Rectal smooth muscle tissue (tissue), 1 donor: ENCODE measurements at regions not wholly inside any gene's neighbourhood (a gene's known extent, or its start where the extent isn't known, plus 50 kb on each side); places are given as distances from the start of the nearest gene placed in this dataset.

Experiments used
- H3K27ac ChIP-seq: one replicate; pipeline ENCODE4 v1.7.0; 2013; ENCODE audit warnings: low read depth, low read length, inconsistent platforms
- H3K27me3 ChIP-seq: one replicate; pipeline ENCODE4 v1.7.0; 2013; ENCODE audit warnings: low read length; ENCODE audit not compliant: control insufficient read depth, insufficient read depth
- H3K36me3 ChIP-seq: one replicate; pipeline ENCODE4 v1.7.0; 2013; ENCODE audit warnings: low read length; ENCODE audit not compliant: control insufficient read depth, insufficient read depth
- H3K4me1 ChIP-seq: one replicate; pipeline ENCODE4 v1.7.0; 2013; ENCODE audit warnings: low read length; ENCODE audit not compliant: control insufficient read depth, insufficient read depth
- H3K4me3 ChIP-seq: one replicate; pipeline ENCODE4 v1.7.0; 2013; ENCODE audit warnings: low read length
- H3K9ac ChIP-seq: one replicate; pipeline ENCODE4 v1.7.0; 2013; ENCODE audit warnings: low read length

DNA sequence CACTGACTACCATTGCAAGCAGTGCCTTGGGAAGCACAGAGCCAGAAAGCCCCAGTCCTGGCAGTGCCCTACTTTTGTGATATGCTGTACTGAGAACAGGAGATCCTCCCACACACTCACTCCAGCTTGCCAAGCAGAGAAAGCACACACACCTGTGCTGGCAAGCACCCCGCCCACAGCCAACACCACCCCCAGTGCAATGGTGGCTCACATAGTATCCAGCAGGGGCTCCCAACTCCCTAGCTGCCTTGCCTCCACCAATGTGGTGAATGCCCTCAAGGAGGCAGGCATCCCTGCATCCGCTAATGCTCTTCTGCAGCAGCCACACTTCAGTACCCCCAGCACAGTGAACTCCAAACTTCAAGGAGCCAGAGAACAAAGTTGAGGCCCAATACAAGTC, 1655.8 kb downstream of the SUCLG1 start:
- Histone ChIP-seq H3K27me3 (no peaks in the 10 kb centered on the region), H3K9ac (no peak overlapping the region), H3K4me3 (no peak overlapping the region), H3K4me1 (no peaks in the 10 kb centered on the region), H3K27ac (no peak overlapping the region), H3K36me3 (no peaks in the 10 kb centered on the region)

DNA sequence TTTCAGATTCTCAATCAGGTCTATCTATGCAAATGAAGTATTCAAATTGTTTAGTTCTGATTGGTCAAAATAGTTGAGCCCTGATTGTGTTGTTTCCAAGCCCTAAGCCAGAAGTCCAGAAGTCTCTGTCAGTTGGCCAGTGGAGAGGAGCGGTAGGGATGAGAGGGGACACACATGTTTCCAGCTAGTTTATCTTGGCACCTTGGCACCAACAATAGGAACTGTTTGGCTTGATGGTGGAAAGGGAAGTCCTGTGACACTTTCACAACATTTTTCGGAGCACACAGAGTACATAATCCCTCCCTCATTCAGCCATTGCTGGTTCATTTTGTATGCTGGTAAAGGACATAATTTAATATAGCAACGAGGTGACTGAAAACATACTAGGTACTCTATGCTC, 1661.6 kb downstream of the SUCLG1 start:
- Histone ChIP-seq H3K27ac (no peak overlapping the region), H3K27me3 (no peaks in the 10 kb centered on the region), H3K36me3 (no peaks in the 10 kb centered on the region), H3K9ac (no peak overlapping the region), H3K4me1 (no peaks in the 10 kb centered on the region), H3K4me3 (no peak overlapping the region)

DNA sequence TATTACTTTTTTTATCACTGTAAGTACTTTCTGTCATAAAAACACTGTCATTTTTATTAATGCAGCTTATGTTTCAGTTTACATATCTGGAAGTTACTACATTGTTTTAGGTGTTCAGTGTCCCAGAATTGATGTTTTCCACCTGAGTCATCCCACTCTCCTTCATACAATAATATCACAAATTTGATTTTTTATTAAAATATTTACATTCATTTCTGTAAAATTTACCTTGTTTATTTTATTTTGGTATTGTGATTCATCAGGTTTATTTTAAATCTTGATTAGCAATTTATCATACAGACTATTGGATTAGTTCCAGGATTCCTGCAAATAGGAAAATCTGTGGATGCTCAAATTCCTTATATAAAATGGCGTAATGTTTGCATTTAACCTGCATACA, 1662.9 kb downstream of the SUCLG1 start:
- Histone ChIP-seq H3K27ac (no peak overlapping the region), H3K27me3 (no peaks in the 10 kb centered on the region), H3K4me3 (no peak overlapping the region), H3K36me3 (no peaks in the 10 kb centered on the region), H3K4me1 (no peaks in the 10 kb centered on the region), H3K9ac (no peak overlapping the region)

DNA sequence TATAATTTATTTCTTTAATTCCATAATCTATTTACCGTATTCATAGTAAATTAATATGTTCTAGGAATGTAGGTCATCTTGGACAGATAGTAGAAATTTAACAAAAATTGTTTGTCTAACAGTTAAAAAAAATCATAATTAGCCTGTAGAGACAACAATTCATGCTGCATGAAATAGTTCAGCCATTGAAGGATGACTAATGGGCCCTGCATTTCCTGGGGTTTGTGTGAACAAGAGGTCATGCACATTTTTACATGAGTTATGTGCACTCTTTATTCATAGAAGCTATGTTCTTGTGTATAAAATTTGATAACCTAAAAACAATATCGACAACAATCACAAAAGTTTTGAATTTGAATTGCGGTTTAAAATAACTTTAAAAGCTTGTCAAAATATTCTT, 1663.6 kb downstream of the SUCLG1 start:
- Histone ChIP-seq H3K4me1 (no peaks in the 10 kb centered on the region), H3K9ac (no peak overlapping the region), H3K27me3 (no peaks in the 10 kb centered on the region), H3K36me3 (no peaks in the 10 kb centered on the region), H3K4me3 (no peak overlapping the region), H3K27ac (no peak overlapping the region)

DNA sequence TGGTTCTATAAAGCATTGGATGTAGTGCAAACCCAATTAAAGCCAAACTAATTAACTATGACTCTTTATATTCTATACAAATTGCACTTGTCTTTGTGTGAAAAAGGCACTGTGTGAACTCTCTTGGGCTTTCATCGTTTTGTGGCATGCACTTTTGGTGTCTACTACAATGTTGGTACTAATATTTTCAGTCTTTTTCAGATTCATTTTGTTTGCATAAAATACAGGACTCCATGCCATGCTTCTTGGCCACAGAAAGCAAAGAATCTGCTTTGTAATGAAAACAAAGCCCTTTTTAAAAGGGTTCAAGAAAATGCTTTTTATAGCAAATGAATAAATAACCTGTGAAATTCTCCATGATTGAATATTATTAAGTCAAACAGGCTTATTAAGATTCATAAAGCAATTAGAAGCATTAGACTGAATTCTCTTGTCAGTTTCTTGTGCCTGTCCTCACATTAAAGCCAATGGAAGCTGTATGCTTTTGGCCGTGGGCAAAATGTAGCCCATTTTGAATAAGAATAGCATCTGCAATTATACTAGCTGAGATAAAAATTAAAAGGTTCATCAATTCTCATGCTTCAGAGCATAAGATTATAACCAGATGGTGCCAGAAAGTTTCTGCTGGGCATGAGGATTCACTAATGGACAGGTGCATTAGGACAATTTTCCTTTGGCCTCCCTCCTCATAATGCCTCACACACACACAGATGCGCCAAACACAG, 1665.2 kb downstream of the SUCLG1 start:
- no peak overlapping the region for H3K4me3 ChIP-seq
- no peaks in the 10 kb centered on the region for H3K36me3 ChIP-seq
- no peaks in the 10 kb centered on the region for H3K4me1 ChIP-seq
- H3K9ac ChIP-seq, result no peak overlapping the region
- H3K27me3 ChIP-seq, result no peaks in the 10 kb centered on the region
- H3K27ac ChIP-seq, result no peak overlapping the region

DNA sequence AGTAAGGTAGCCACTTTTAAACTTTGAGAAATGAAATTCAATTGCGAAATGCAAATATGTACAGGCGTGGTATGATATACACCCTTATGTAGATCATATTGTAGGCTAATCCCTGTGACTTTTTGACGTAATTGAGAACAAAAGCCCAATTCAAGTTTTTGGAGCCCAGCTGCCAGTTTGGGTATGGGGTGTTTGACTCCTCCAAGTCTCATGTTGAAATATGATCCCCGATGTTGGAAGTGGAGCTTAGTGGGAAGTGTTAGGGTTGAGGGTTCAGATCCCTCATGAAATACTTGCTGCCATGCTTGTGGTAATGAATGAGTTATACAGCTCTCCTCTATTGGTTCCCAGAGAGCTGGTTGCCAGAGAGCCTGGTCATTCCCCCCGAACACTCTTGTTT, 1666.8 kb downstream of the SUCLG1 start:
- no peak overlapping the region for H3K9ac ChIP-seq
- H3K36me3 ChIP-seq, result no peaks in the 10 kb centered on the region
- no peaks in the 10 kb centered on the region for H3K27me3 ChIP-seq
- no peak overlapping the region for H3K27ac ChIP-seq
- no peaks in the 10 kb centered on the region for H3K4me1 ChIP-seq
- H3K4me3 ChIP-seq, result no peak overlapping the region

DNA sequence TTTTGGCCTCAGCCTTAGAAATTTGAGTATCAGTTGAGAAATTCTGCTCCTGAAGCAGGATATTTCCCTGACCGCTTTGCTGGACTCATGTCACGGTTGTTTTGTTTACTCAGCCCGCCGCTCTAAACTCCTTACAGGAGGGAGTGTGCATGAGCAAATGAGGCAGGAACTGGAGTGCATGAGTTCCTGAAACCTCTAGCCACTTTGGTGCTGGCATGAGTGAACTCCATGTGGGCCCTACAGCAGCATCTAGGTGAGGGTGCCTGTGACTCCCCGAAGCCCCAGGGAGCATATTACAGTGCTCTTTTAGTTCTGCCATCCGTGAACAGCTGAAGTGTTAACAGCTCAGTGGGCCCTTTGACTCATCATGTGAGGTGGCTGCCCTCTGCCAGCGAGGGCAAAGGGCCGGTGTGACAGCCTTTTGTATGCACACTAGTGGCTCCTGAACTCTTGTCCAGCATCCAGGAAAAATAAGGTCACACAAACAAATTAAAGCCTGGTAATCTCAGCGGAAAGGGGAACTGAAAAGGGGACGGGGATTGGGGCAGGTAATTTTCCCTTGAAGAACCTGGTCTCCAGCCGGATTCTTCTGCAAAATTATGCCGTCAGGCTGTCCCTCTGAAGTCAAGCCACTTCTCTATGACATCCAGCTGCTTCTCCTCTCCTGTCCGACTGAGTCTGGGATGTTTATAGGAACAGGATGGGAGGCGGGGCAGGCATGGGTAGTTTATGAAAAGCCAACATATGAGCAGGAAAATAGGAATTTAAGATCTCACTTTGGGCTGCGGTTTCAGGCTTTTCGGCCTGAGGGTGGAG, 1668.7 kb downstream of the SUCLG1 start:
- Histone ChIP-seq H3K36me3 (no peaks in the 10 kb centered on the region), H3K27ac (no peak overlapping the region), H3K27me3 (no peaks in the 10 kb centered on the region), H3K9ac (no peak overlapping the region), H3K4me3 (no peak overlapping the region), H3K4me1 (no peaks in the 10 kb centered on the region)

DNA sequence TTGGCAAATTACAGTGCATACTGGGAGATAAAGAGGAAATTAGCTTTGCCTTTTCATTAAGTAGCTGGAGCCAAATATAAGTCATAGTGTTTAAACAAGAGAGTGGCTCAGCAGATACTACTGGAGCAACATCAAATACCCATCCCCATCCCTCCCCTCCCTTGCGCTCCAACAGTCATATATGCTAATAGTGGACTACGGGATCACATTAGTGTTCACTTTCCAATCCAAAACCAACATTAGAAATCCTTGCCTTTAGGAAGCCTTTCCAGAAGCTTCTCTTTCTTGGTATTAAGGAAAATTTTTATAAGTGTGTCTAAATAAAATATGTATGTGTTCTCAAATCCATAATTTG, 1669.3 kb downstream of the SUCLG1 start:
- Histone ChIP-seq H3K4me1 (no peaks in the 10 kb centered on the region), H3K36me3 (no peaks in the 10 kb centered on the region), H3K27me3 (no peaks in the 10 kb centered on the region), H3K27ac (no peak overlapping the region), H3K4me3 (no peak overlapping the region), H3K9ac (no peak overlapping the region)

DNA sequence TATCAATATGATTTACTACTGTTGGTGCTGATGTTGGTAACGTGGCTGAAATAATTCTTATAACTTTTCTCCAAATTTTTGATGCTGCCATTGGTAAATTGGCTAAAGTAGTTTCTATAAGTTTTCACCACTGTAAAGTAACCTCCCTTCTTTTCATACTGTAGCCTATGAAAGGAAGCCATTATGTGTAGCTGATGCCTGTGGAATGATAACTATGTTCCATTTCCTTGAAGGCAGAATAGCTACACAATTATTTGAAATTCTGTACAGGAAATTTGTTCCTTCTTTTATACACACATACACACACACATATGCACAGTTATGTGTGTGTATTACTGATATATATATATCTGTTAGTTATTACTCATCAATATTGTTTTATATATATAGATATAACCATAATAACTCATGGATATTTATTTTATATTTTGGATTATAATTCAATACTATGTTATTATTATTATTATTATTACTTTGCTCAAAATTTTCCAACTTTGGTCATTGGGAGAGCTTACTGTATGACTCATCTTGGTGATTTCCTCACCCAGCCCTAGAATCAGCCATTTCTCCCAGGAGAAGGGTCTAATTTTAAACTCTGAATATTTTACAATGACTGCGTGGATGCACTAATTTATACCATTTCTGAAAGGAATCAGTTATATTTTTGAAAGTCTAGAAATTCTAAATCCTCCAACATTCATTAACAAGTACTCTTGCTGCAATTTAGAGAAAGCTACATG, 1677.7 kb downstream of the SUCLG1 start:
- no peak overlapping the region for H3K4me3 ChIP-seq
- H3K27me3 ChIP-seq, result no peaks in the 10 kb centered on the region
- no peak overlapping the region for H3K9ac ChIP-seq
- H3K4me1 ChIP-seq, result no peaks in the 10 kb centered on the region
- H3K36me3 ChIP-seq, result no peaks in the 10 kb centered on the region
- H3K27ac ChIP-seq, result no peak overlapping the region

DNA sequence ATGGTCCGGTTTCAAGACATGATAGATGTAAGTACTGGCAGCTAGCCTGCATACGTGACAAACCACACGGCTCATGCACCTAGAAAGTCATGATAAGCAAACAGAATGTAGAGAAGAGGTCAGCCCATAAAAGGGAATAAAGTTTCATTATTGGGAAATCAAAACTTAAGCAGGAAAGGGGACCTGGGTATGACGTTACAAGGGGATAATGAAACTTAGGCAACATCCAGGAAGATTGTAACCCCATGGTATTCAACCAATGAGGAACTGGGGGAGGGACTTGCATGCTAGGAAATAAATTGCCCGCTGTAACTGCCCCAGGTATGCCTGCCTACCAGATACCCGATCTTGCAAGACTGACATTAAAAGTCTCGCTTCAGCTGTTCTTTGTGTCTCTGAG, 1679.0 kb downstream of the SUCLG1 start:
- no peaks in the 10 kb centered on the region for H3K27me3 ChIP-seq
- H3K36me3 ChIP-seq, result no peaks in the 10 kb centered on the region
- no peak overlapping the region for H3K27ac ChIP-seq
- H3K9ac ChIP-seq, result no peak overlapping the region
- H3K4me3 ChIP-seq, result no peak overlapping the region
- no peaks in the 10 kb centered on the region for H3K4me1 ChIP-seq

DNA sequence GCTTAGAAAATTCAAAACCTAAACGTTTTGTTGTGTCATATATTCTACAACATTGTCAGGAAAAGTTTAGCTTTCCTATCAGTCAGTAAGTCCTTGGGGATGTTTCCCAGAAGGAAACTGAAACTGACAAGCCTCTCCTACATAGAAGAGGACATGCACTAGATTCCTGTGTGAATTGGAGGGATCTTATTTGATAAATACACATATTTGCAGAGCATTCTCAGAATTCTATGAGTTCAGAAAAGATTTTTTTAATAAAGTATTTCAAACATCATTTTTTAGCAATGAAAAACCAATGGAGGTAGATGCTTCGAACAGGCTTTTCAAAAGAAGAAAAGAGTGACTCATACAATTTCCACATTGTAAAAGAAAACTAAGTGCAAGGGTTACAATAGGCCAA, 1706.7 kb downstream of the SUCLG1 start:
- no peaks in the 10 kb centered on the region for H3K36me3 ChIP-seq
- no peak overlapping the region for H3K4me3 ChIP-seq
- no peaks in the 10 kb centered on the region for H3K27me3 ChIP-seq
- H3K9ac ChIP-seq, result no peak overlapping the region
- H3K4me1 ChIP-seq, result no peaks in the 10 kb centered on the region
- H3K27ac ChIP-seq, result no peak overlapping the region

DNA sequence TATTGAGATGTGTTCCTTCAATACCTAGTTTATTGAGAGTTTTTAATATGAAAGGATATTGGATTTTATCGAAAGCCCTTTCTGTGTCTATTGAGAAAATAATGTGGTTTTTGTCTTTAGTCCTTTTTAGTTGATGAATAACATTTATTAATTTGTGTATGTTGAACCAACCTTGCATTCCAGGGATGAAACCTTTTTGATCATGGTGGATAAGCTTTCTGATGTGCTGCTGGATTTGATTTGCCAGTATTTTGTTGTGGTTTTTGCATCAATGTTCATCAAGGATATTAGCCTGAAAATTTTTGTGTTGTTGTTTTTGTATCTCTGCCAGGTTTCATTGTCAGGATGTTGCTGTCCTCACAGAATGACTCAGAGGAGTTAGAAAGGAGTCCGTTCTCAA, 1710.4 kb downstream of the SUCLG1 start:
- no peaks in the 10 kb centered on the region for H3K27me3 ChIP-seq
- H3K4me1 ChIP-seq, result no peaks in the 10 kb centered on the region
- no peak overlapping the region for H3K9ac ChIP-seq
- H3K36me3 ChIP-seq, result no peaks in the 10 kb centered on the region
- H3K27ac ChIP-seq, result no peak overlapping the region
- H3K4me3 ChIP-seq, result no peak overlapping the region
